Choroid plexus epithelial cell (primary cell): ENCODE measurements at regions not wholly inside any gene's neighbourhood (a gene's known extent, or its start where the extent isn't known, plus 50 kb on each side); places are given as distances from the start of the nearest gene placed in this dataset.

ENCODE experiments used
- DNase-seq: peaks from one replicate; pipeline ENCODE4 v3.0.0-alpha.2; 2010; ENCODE audit warnings: low read depth
- H3K4me3 ChIP-seq: 2 replicates; pipeline ENCODE4 v1.5.1; 2011; ENCODE audit warnings: low read depth, mild to moderate bottlenecking, control low read depth, low read length, moderate library complexity
- CTCF ChIP-seq: conservative IDR thresholded peaks from 2 replicates; pipeline ENCODE4 v1.5.1; 2011; ENCODE audit warnings: low read depth, mild to moderate bottlenecking, control low read depth, inconsistent platforms, low read length, moderate library complexity

DNA sequence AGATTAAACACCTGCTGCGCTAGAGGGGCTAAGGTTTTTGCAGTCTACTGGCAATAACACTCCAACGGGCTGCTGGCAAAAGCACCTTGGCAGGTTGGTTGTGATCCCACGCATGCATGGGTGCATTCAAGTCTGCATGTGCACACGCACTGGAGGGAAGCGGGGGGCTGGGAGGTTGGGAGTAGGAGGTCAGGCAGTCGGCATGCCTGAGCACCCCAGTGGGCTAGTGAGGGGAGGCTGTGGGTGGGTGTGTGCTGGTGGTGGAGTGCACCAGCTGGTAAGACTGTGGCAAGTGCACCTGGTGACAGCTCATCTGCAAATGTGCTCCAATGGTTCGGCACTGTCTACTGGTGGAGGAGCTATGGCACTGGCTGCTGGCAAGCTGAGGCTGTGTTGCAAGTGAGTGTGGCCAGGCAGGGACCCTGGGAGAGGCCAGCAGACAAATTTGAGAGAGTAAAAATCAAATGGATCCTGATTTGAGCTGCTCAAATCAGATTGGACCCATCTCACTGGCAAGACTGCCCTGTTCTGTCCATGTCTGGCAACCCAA lies 460.6 kb upstream of the DSEL start:
- no peak overlapping the region for H3K4me3 ChIP-seq
- DNase-seq: no peak
- no peak for TF ChIP-seq CTCF

- H3K4me3 ChIP-seq: no peak overlapping the region
- TF ChIP-seq CTCF: no peak
Measured at GRCh38 chr18:67973916-67974315, 457.4 kb upstream of the DSEL start.

DNA sequence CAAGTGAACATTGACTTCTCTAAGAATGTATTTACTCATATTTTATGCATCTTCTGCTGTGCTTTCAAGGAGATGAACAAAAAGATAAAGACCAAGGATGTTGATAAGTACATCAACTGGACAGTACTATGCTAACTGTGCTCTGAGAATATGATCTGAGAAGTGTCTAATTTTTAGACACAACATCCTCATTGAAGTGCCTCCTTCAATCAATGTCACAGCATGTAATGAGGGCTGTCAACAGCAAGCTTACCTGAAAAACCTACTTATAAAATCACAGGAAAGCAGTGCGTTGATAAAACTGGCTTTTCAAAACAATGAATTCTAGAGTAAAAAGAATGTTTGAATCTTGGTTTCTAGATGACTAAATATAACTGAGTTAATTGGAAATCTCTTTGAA lies 452.9 kb upstream of the DSEL start:
- DNase-seq: no peak
- H3K4me3 ChIP-seq: no peak overlapping the region
- TF ChIP-seq CTCF: no peak

More at GRCh38 chr18:67973916-67974315, 457.4 kb upstream of the DSEL start:
- no peak for DNase-seq

DNA sequence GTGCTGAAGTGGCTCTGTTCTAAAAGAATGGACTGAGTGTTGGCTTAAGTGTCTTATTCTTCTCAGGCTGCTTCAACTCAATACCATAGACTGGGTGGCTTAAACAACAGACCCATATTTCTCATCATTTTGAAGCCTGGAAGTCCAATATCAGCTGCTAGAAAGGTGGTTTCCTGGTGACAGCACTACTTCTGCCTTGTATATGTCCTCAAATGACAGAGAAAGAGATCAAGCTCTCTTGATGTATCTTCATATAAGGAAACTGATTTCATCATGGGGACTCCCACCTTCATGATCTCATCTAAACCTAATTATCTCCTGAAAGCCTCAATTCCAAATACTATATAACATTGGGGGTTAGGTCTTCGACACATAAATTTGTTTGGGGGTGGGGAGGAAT lies 449.7 kb upstream of the DSEL start:
- no peak overlapping the region for H3K4me3 ChIP-seq
- DNase-seq: no peak
- TF ChIP-seq CTCF: no peak

GRCh38 chr18:67964462-67964861 lies 447.9 kb upstream of the DSEL start:
- TF ChIP-seq CTCF: no peak
- no peak for DNase-seq
- H3K4me3 ChIP-seq: no peak overlapping the region

GRCh38 chr18:67961701-67962440 lies 445.4 kb upstream of the DSEL start:
- H3K4me3 ChIP-seq: no peak overlapping the region
- no peak for TF ChIP-seq CTCF
- DNase-seq: no peak

DNA sequence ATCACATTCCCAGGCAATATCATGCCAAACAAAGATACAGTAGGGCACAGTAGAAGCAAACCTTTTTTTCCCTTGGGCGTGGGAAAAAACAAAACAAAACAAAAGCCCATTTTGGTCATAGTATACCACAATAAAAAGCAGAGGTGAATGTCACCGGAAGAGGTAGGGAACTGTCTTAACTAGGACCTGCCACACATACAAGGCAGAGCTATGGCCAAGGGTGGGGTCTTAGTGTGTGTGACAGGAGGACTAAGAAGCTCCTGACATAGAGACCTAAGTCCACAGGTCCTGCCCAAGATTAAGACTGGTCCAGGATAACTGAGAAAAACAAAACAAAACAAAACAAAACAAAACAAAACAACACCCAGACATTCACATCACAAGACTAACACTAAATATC lies 441.2 kb upstream of the DSEL start:
- no peak for DNase-seq
- no peak overlapping the region for H3K4me3 ChIP-seq
- TF ChIP-seq CTCF: no peak
